GM18502 (cell line): ENCODE measurements at regions not wholly inside any gene's neighbourhood (a gene's known extent, or its start where the extent isn't known, plus 50 kb on each side); places are given as distances from the start of the nearest gene placed in this dataset.
"Not testable (repeated sequence)": the region's sequence is repeated elsewhere in the genome, so short reads cannot be mapped to it uniquely, and the experiment has no call there.

Experiments used
- ATAC-seq: cut with Tn5 transposase; IDR thresholded peaks from one replicate; pipeline ENCODE4 v1.9.1; 2021; ENCODE audit warnings: mild to moderate bottlenecking; ENCODE audit not compliant: unreplicated experiment, poor library complexity

DNA sequence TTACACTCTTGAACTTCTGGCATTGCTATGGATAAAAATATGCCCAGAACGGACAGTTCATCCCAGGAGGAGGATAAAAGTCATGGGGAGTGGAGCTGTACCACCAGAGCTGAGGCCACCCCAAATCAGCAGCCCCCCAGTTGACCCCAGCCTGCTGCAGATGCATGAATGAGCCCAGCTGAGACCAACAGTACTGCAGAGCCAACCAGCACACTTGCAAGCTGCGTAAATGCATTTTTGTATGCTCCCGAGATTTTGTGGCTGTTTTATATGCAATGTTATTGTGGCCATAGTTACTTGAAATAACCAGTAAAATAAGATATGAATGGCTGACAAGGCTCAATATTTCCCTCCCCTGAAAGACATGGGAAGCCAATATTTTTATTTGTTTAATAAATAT lies 264.6 kb downstream of the DUSP10 start:
- ATAC-seq: no peak

DNA sequence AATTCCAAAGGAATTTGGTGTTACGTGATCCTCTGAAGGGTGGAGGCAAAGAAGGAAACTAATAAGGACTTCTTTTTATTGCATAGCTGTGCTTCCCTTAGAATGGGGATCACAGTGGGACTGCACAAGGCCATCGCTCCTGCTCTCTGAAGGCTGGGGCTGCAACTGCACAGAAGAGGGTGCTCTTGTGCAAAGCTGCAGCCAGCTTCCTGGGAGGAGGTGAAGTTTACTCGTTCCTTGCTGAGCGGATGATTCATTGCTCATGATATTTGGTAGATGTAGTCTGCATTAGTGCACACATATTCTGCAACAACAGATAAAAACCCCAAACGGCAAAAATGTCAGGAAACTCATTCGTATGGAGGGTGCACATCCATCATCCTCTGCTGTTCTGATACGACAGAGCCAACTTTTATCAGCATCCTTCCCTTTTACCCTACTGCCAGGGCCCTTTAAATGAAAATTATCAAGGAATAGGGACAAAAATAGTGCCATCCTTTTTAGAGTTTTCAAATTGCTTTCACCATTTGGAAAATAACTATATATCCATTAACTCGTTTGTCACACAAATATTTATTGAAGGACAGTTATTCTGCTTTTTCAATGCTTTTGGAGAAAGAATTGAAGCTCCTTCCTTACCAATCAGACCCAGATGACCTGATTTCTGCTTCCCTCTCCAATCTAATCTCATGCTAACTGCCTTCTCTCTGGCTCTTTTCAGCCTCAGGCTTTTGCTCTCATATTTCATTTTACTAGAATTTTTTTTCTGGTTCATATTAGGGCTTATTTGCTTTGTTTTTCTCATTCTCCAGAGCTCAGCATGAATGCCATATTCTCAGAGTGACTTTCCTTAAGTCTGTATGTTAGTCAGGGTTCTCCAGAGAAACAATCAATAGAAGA lies 263.6 kb downstream of the DUSP10 start:
- ATAC-seq: peak; percentile 92

DNA sequence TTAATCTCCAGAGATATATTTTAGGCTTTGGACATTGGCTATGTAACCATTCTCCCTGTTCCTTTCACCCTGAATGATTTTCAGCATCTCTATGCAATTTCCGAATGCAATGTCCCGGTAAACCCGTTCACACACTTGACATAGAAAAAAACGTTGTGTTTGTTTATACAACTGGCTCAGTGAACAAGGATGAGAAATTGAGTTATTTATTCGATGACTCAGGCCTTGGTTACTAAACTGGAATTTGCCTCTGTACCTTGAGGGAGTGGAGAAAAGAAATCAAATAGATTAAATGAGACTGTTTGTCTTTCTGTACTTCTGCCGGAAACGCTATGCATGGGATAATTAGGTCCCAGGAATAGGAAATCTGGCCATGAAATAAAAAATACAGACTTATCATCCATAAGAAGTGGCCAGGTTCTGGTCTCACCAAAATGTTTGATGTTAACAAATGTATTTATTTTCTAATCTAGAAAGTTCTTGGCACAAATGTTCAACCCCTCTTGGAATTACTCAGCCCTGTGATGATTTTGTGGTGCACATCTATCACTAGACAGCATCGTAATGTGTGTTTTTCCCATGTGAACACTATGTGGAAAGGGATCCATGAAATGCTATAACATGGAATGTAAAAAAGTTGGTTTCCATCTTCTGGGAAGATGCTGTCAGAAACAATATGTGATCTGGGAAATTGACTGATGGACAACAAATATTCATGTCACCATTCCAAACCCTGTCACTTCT lies 253.9 kb downstream of the DUSP10 start:
- ATAC-seq: no peak

DNA sequence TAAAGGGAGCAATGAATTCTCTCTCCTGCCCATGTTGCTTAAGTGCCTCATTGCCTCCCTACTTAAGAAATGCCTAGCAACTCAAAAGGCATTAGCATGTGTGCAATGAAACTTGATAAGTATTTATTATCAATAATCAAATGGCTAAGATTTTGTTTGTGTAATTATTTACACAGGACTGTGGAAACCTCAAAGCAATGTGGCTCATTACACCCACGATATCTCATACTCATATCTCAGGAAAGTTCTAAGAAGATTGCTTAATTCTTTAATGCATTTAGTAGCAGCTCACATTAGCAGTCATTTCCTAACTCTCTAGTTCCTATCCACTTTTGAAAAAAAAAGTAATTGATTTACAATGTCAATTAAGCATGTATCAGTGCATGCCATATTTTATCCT lies 253.3 kb downstream of the DUSP10 start:
- no peak for ATAC-seq

DNA sequence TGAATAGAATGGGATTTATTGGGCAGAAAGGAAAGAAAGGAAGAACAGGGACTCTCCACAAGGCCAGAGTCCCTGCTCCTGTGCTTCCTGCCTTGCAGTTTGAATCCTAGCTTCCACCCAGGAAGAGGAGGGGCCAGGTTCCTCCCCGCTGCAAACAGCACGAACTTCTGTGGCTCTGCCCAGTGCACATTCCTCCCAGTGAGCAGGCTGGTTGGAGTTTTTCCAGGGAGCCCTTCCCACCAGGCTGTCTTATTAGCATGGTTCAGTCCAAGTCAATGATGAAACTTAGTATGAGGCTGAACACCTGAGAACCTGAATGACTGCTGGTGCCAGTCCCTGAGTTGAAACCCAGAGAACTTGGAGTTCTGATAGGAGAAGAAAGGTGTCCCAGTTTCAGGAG lies 247.2 kb downstream of the DUSP10 start:
- ATAC-seq: no peak

DNA sequence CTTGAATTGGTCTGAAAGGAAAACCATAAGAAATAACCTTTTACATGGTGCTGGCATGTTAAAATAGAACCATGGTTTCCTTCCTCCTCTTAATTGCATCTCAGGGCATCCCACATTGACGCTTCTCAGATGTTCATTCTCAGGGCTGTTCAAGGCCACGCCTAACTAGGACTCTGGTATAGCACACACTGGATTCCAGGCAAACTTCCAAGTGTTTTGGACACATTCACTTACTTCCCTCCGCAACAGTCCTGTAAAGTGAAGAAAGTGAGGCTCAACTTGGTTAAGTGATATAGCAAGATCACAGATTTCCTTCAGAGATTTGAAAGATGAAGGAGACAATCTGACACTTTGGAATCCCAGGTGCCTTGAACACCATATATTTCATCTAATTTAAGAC lies 244.8 kb downstream of the DUSP10 start:
- ATAC-seq: no peak

DNA sequence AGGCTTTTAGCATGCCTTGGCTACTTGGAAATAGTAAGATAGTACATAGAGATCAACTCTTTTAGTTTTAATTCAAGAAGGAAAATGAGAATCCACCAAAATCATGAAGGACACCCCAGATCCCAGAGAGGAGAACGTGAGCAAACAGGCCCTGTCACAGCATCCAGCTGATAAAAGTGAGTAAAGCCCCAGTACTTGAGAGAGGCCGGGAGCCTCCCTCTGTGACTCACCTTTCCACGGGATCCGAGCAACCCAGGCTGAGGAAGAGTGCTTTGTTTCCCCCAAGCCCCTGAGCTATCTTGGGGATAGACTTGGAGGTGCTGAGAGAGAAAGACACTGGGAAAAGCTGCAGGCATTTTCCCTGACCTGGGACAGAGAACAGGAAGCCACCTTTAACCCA lies 238.6 kb downstream of the DUSP10 start:
- ATAC-seq: no peak

DNA sequence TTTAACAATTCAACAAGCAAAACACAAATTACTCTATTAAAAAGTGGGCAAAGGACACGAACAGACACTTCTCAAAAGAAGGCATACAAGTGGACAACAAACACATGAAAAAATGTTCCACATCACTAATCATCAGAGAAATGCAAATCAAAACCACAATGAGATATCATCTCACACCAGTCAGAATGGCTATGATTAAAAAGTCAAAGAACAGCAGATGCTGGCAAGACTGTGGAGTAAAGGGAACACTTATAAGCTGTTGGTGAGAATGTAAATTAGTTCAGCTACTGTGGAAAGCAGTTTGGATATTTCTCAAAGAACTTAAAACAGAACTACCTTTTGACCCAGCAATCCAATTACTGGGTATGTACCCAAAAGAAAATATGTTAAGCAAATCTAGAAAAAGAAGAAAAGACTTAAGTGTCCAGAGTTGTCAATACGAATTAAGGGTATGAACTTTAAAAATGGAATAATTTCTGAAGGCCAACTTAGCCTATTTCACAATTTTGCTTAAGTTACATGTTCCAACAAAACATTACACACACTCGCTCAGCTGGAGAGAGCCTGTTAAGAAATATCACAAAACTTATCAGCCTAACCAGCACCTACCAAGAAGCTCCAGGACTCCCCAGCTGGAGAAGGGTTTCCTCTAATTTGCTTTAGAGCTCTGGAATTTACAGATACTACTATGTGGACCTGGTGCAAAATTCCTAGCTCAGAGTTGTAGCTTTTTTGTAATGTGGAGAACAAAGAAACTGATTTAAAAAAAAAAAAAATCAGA lies 232.1 kb downstream of the DUSP10 start:
- ATAC-seq: peak; percentile 75

DNA sequence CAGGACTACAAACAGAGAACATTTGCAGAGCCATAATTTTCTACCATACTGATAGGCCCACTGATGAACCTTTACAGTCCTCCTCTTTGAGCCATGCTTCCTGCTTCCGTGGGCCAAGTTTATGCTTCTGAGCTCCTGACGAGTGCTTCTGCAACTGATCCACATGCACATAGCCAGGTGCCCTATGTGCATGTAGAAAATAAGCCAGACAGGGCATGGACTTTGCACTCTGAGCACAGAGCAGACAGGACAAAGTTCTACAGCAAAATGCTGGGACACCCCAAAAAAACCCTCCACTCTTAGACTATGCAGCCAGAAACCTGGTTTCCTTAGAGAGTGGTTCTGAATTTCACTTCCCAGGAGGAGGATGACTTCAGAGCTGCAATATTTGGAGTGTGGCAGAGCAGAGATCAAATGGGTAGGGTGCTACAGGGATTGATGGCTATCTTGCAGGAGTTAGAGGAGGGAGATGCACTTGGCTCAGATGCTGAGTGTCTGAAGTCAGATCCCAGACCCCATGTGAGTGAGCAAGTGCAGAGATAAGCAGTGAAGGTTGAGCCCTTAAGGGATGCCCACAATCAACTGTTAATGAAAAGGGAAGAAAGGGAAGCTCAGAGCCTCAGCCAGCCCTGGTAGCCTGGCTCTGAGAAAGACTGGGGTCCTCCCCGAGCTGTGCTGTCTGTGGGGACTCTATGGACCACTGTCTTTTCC lies 230.9 kb downstream of the DUSP10 start:
- ATAC-seq: no peak

DNA sequence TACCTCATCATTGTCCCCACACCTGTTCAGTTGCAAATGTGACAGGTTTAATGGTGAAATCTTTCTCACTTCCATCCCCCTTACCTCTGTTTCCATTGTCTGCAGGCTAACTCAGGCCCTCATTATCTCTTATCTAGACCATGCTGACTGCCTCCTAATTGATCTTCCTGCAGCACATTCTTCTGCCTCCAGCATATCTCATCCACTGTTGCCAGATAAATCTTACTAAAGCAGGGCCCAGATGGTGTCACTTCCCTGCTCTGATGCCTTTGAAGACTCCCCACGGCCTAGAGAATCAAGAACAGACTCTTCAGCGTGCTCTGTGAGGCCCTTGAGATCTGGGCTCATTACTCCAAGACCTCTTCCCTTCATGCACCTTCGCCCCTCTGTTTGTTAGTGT lies 230.1 kb downstream of the DUSP10 start:
- ATAC-seq: no peak

DNA sequence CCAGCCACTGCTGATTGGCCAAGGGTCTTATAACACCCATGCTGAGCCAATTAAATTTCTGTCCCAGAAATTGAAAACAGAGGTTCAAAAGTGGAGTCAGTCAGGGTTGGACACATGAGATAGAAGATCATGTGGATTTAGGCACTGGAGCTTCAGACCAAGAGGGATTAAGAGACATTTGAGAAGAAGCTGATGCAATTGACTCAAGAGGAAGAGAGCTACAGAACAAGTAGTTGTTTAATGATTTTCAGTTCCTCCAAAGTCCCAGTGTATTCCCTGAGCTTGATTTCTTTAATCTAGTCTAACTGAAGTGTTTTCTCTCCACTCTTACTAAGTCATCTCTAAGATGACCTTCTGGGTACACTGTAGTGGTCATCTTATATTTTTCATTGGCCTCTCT lies 227.1 kb downstream of the DUSP10 start:
- no peak for ATAC-seq

DNA sequence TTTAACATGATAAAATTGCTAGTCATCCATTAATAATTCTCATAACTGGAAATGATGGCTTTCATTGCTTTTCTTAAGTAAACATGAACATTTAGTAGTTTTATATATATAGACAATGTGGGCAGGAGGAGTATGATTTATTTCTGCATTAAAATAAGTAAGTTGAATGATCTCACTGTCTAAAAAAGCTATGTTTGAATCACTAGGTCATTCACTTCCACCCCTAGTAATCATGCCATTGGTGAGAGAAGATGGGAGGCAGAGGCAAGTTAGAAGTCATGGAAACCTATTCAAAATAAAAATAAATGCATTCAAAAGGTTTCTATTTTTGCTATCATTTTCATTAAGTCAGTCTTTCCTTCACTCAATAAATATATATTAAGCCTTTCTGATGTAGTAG lies 226.4 kb downstream of the DUSP10 start:
- no peak for ATAC-seq

DNA sequence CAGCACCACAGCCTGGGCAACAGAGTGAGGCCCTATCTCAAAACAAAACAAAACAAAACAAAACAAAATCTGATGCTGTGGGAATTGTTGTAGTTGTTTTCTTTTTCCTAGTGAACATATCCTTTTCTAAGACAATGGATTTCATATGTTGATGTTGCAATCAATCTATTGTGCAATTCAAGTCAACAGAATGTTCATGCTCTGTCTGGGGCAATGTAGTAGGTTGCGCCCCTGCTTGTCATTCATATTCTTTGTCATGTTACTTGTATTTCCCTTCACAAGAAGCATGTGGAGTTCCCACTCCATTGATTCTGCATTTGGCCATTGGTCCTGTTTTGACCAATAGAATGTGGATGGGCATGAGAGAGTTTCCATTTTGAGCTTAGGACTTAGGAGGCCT lies 223.9 kb downstream of the DUSP10 start:
- ATAC-seq: no peak

DNA sequence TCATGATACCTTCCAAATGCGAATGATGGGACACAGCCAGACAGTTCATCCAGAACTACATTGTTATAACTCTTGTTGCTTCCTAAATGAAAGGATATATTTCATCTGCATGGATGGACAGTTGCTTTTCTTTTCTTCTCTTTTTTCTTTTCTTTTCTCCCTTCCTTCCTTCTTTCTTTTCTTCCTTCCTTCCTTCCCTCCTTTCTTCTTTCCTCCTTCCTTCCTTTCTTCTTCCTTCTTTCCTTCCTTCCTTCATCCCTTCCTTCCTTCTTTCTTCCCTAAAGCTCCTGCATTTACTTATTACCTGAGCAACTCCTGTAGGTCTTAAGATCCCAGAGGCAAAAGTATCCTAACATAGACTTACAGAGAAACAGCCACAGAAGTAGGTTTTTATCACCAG lies 221.6 kb downstream of the DUSP10 start:
- ATAC-seq: no peak

DNA sequence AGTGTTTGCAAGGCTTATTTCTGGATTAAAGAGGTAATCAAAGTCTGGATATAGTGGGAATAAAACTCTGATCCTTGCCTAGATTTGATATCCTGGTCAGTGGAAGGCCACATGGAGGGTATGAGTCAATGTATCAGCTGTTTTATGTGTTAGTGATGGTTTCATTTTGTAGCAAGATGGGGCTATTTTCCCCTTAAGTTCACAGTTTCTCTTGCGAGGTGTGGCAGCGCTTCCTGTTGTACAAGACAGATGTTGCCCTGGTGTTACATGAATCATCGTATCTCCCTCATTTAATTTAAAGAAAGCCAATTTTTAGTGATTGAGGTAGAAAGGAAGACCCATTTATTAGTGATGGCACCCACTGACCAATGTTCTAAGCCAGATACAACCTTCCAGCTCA lies 220.2 kb downstream of the DUSP10 start:
- no peak for ATAC-seq

DNA sequence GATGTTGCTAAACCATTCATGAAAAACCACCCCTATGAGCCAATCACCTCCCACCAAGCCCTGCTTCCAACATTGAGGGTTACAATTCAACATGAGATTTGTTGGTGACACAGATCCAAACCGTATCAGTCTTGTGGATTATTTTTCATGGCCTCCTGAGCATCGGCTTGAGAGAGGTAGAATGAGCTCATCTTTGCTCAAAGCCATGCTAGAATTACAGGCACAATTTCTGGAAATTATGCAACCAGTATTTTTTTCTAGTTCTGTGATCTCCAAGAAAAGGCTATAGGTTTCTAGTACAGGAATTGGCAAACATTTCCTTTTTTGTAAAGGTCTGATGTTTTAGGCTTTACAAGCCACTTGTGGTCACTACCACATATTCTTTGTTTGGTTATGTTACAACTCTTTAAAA lies 219.4 kb downstream of the DUSP10 start:
- no peak for ATAC-seq

DNA sequence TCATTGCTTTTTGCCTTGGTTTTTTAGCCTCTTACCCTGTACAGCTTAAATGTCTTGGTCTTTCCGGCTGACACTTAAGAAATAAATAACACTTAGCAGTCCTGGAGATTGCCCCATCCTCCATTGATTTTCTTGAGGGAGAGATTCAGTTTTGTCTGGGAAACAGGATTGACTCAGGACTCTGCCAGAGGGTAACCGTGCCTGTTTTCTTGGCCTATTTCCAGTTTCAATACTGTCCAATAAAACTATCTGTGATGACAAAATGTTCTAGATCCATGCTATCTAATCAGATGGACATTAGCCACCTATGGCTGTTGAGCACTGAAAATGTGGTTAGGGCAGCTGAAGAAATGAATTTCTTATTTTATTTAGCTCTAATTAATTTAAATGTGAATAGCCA lies 216.1 kb downstream of the DUSP10 start:
- no peak for ATAC-seq

DNA sequence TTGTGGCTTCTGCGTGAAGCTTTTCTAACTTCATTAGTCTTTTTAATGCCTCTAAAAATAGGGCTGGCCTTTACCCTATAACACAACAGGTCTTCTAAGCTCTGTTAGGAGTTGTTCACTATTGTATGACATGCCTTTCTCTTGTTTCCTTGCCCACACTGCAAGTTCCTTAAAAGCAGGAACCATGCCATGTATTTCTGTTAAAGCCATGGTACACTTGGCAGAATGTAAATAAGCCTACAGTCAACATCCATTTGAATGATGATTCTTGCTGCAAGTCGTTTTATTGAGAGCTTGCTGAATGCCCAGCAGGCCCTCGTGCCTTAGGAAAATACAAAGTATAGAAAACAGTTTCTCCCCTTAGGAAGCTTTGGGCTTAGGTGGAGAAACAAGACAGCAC lies 214.6 kb downstream of the DUSP10 start:
- ATAC-seq: no peak

DNA sequence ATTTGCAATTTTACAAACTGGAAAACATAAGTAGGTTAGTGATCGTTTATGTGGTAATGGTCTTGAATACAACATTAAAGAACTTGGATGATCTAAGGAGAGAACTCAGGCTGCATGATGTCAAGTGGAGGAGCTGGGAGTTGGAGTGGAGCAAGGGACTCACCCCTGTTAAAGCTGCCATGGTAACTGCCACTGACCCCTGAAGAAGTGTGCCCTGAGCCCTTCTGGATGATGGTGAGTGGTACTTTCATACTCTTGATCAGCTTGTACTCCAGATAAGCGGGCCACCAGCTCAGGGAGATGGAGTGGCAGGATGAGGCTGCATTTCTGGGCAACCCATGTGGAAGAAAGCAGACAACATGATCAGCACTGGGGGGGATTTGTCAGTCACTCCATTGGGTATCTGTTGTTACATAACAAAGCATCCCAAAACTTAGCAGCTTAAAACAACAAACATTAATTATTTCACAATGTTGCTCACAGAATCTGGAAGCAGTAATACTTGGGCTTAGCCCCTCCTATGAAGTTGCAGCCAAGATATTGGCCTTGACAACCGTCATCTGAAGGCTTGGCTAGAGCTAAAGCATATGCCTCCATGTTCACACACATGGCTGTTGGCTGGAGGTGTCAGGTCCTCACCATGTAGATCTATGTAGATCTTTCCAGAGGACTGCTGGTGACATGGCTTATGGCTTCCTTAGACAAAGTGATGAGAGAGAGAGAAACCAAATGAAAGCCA lies 213.8 kb downstream of the DUSP10 start:
- no peak for ATAC-seq

DNA sequence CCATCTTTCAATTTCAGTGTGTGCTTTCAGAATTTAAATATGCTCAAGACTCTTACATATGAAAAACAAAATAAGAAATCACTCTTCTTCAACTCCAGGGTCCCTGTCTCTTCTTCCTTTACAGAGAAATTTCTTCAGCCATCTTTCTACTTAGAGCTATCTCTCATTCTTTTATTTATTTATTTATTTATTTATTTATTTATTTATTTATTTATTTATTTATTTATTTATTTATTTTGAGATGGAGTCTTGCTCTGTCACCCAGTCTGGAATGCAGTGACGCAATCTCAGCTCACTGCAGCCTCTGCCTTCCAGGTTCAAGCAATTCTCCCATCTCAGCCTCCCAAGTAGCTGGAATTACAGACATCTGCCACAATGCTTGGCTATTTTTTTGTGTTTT lies 211.7 kb downstream of the DUSP10 start:
- ATAC-seq: not testable (repeated sequence)
